ENCODE measurements at regions not wholly inside any gene's neighbourhood (a gene's known extent, or its start where the extent isn't known, plus 50 kb on each side); places are given as distances from the start of the nearest gene placed in this dataset.
"Not testable (repeated sequence)": the region's sequence is repeated elsewhere in the genome, so short reads cannot be mapped to it uniquely, and the experiment has no call there.

GRCh38 chr2:184113696-184114403 lies 484.5 kb upstream of the ZNF804A start:
- peak; percentile 10 for DNase-seq (ENCODE audit: low spot score)

GRCh38 chr2:184114439-184114838 lies 483.9 kb upstream of the ZNF804A start:
- no peak for DNase-seq (ENCODE audit: low spot score)

- DNase-seq (ENCODE audit: low spot score) = no peak
Observed at GRCh38 chr2:184119989-184120800, 478.1 kb upstream of the ZNF804A start.

GRCh38 chr2:184125867-184126266 lies 472.5 kb upstream of the ZNF804A start:
- no peak for DNase-seq (ENCODE audit: low spot score)

- no peak for DNase-seq (ENCODE audit: low spot score)
Observed at GRCh38 chr2:184129073-184129472, 469.3 kb upstream of the ZNF804A start.

- no peak for DNase-seq (ENCODE audit: low spot score)
Observed at GRCh38 chr2:184137955-184138354, 460.4 kb upstream of the ZNF804A start.

GRCh38 chr2:184141866-184142265 lies 456.5 kb upstream of the ZNF804A start:
- DNase-seq (ENCODE audit: low spot score) = no peak

GRCh38 chr2:184154438-184154837 lies 443.9 kb upstream of the ZNF804A start:
- peak; percentile 77 for DNase-seq (ENCODE audit: low spot score)

- DNase-seq (ENCODE audit: low spot score) = no peak
Observed at GRCh38 chr2:184155791-184156190, 442.5 kb upstream of the ZNF804A start.

- DNase-seq (ENCODE audit: low spot score) = no peak
Observed at GRCh38 chr2:184157141-184157540, 441.2 kb upstream of the ZNF804A start.

- no peak for DNase-seq (ENCODE audit: low spot score)
Observed at GRCh38 chr2:184162426-184162825, 435.9 kb upstream of the ZNF804A start.

GRCh38 chr2:184168823-184169222 lies 429.5 kb upstream of the ZNF804A start:
- not testable (repeated sequence) for DNase-seq (ENCODE audit: low spot score)

GRCh38 chr2:184169366-184169765 lies 429.0 kb upstream of the ZNF804A start:
- DNase-seq (ENCODE audit: low spot score) = no peak

GRCh38 chr2:184174493-184175104 lies 423.7 kb upstream of the ZNF804A start:
- DNase-seq (ENCODE audit: low spot score) = no peak

GRCh38 chr2:184178229-184178628 lies 420.1 kb upstream of the ZNF804A start:
- DNase-seq (ENCODE audit: low spot score) = peak; percentile 58

GRCh38 chr2:184186436-184186835 lies 411.9 kb upstream of the ZNF804A start:
- no peak for DNase-seq (ENCODE audit: low spot score)

- no peak for DNase-seq (ENCODE audit: low spot score)
Observed at GRCh38 chr2:184187421-184187971, 410.8 kb upstream of the ZNF804A start.

- DNase-seq (ENCODE audit: low spot score) = no peak
Observed at GRCh38 chr2:184190725-184191124, 407.6 kb upstream of the ZNF804A start.

GRCh38 chr2:184192649-184193048 lies 405.7 kb upstream of the ZNF804A start:
- no peak for DNase-seq (ENCODE audit: low spot score)

- no peak for DNase-seq (ENCODE audit: low spot score)
Observed at GRCh38 chr2:184197413-184197812, 400.9 kb upstream of the ZNF804A start.

GRCh38 chr2:184198791-184199190 lies 399.5 kb upstream of the ZNF804A start:
- not testable (repeated sequence) for DNase-seq (ENCODE audit: low spot score)

GRCh38 chr2:184199274-184199673 lies 399.1 kb upstream of the ZNF804A start:
- DNase-seq (ENCODE audit: low spot score) = no peak

GRCh38 chr2:184201246-184201645 lies 397.1 kb upstream of the ZNF804A start:
- DNase-seq (ENCODE audit: low spot score) = no peak

All from kidney tubule cell (primary cell).